Fibroblast of lung (primary cell): ENCODE measurements at regions not wholly inside any gene's neighbourhood (a gene's known extent, or its start where the extent isn't known, plus 50 kb on each side); places are given as distances from the start of the nearest gene placed in this dataset.

Experiments used
- DNase-seq, 2 donors: peaks; one replicate each; pipeline versions ENCODE4 v3.0.0 to v3.0.0-alpha.2; 2010; ENCODE audit warnings: low read depth in 2 of 2
- H2AFZ ChIP-seq: 2 replicates; pipeline ENCODE4 v1.5.1; 2012; ENCODE audit warnings: low read length, control low read depth, inconsistent platforms
- H3K27ac ChIP-seq: 2 replicates; pipeline ENCODE4 v1.5.1; 2011; ENCODE audit warnings: low read length, control low read depth; ENCODE audit not compliant: insufficient read depth
- H3K27me3 ChIP-seq: 2 replicates; pipeline ENCODE4 v1.5.1; 2011; ENCODE audit warnings: mild to moderate bottlenecking, low read length; ENCODE audit not compliant: control insufficient read depth, insufficient read depth
- H3K36me3 ChIP-seq: 2 replicates; pipeline ENCODE4 v1.5.1; 2011; ENCODE audit warnings: low read length; ENCODE audit not compliant: control insufficient read depth, insufficient read depth
- H3K4me1 ChIP-seq: 2 replicates; pipeline ENCODE4 v1.5.1; 2011; ENCODE audit warnings: low read length; ENCODE audit not compliant: control insufficient read depth, insufficient read depth; ENCODE audit errors: extremely low read depth
- H3K4me2 ChIP-seq: 2 replicates; pipeline ENCODE4 v1.5.1; 2011; ENCODE audit warnings: low read length, control low read depth; ENCODE audit not compliant: insufficient read depth; ENCODE audit errors: extremely low read depth
- H3K4me3 ChIP-seq, 4 experiments: fragments of 200-600 bp in 1 of 4; sonication (generic) in 1 of 4; replicated peaks in 1 of 4; 2 replicates each; pipeline ENCODE4 v1.5.1; 2011 to 2016; ENCODE audit warnings: low read length in 4 of 4, low read depth in 3 of 4, mild to moderate bottlenecking in 3 of 4, control low read depth in 2 of 4, inconsistent platforms in 1 of 4, mixed read lengths in 1 of 4; ENCODE audit not compliant: insufficient read depth in 1 of 4; ENCODE audit errors: control extremely low read depth in 1 of 4
- H3K79me2 ChIP-seq: 2 replicates; pipeline ENCODE4 v1.5.1; 2012; ENCODE audit warnings: mild to moderate bottlenecking, low read length, inconsistent platforms; ENCODE audit not compliant: control insufficient read depth, insufficient read depth
- H3K9ac ChIP-seq: 2 replicates; pipeline ENCODE4 v1.5.1; 2011; ENCODE audit warnings: mild to moderate bottlenecking, low read length, control low read depth; ENCODE audit not compliant: insufficient read depth
- H3K9me3 ChIP-seq: 2 replicates; pipeline ENCODE4 v1.5.1; 2012; ENCODE audit warnings: low read depth, low read length; ENCODE audit not compliant: control insufficient read depth, insufficient read depth
- H4K20me1 ChIP-seq: 2 replicates; pipeline ENCODE4 v1.5.1; 2011; ENCODE audit warnings: low read length; ENCODE audit not compliant: control insufficient read depth, insufficient read depth; ENCODE audit errors: extremely low read depth
- CTCF ChIP-seq, 2 donors: IDR thresholded peaks in 1 of 2; conservative IDR thresholded peaks in 1 of 2; 1 replicate in 1 of 2; 2 replicates in 1 of 2; pipeline ENCODE4 v1.5.1; 2011 to 2012; ENCODE audit warnings: low read length in 2 of 2, control low read depth in 1 of 2, inconsistent platforms in 1 of 2, low read depth in 1 of 2, mild to moderate bottlenecking in 1 of 2
- EZH2 ChIP-seq: IDR thresholded peaks from 2 replicates; pipeline ENCODE4 v1.5.1; 2012; ENCODE audit warnings: low read length, control low read depth, mild to moderate bottlenecking; ENCODE audit errors: missing control alignments

- Histone ChIP-seq H3K36me3 (no peaks in the 10 kb centered on the region), H3K4me2 (no peak overlapping the region), H3K27me3 (no peaks in the 10 kb centered on the region), H3K79me2 (no peaks in the 10 kb centered on the region), H3K4me1 (no peaks in the 10 kb centered on the region), H3K4me3 (no peak overlapping the region), H4K20me1 (no peaks in the 10 kb centered on the region), H3K9ac (no peak overlapping the region), H2AFZ (no peak overlapping the region), H3K27ac (no peak overlapping the region), H3K9me3 (no peaks in the 10 kb centered on the region)
- TF ChIP-seq EZH2 (no peak), CTCF (conservative IDR thresholded peaks at IDR 0.05 in 1 of 2, IDR thresholded peaks at IDR 0.05 in 1 of 2; ENCODE audit: low read depth in 1 of 2, low read length in 2 of 2) (no peak)
- no peak for DNase-seq
Observed at GRCh38 chr9:75649060-75649459, 241.4 kb upstream of the PCSK5 start.

GRCh38 chr9:75651709-75652108 lies 238.8 kb upstream of the PCSK5 start:
- H3K9ac ChIP-seq: no peak overlapping the region
- no peaks in the 10 kb centered on the region for H3K9me3 ChIP-seq
- H3K4me3 ChIP-seq: no peak overlapping the region
- H3K4me1 ChIP-seq: no peaks in the 10 kb centered on the region
- H4K20me1 ChIP-seq: no peaks in the 10 kb centered on the region
- no peak overlapping the region for H3K27ac ChIP-seq
- TF ChIP-seq EZH2: no peak
- no peak for TF ChIP-seq CTCF (conservative IDR thresholded peaks at IDR 0.05 in 1 of 2, IDR thresholded peaks at IDR 0.05 in 1 of 2; ENCODE audit: low read depth in 1 of 2, low read length in 2 of 2)
- no peak overlapping the region for H3K4me2 ChIP-seq
- no peaks in the 10 kb centered on the region for H3K79me2 ChIP-seq
- H3K27me3 ChIP-seq: no peaks in the 10 kb centered on the region
- no peak for DNase-seq
- no peak overlapping the region for H2AFZ ChIP-seq
- no peaks in the 10 kb centered on the region for H3K36me3 ChIP-seq

DNA sequence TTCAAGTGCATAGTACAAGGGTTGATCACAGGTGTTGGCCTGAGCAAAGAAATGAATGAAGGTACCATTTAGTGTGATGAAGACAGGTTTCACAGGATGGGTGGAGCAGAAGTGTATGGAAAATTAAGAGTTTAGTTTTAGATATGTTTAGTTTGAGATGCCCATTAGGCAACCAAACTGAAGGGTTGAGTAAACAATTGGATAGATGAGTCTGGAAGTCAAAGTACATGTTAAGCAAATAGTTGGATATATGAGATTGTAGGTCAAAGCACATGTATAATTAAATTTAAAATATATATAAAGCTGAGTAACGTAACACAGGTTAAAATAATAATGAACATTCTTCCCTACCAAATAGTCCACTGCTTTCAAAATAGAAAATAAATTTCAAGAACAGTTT lies 237.1 kb upstream of the PCSK5 start:
- Histone ChIP-seq H3K4me2 (no peak overlapping the region), H3K36me3 (no peaks in the 10 kb centered on the region), H3K4me3 (no peak overlapping the region), H3K27ac (no peak overlapping the region), H3K79me2 (no peaks in the 10 kb centered on the region), H2AFZ (no peak overlapping the region), H3K9me3 (no peaks in the 10 kb centered on the region), H3K4me1 (no peaks in the 10 kb centered on the region), H4K20me1 (no peaks in the 10 kb centered on the region), H3K9ac (no peak overlapping the region), H3K27me3 (no peaks in the 10 kb centered on the region)
- no peak for TF ChIP-seq EZH2
- no peak for TF ChIP-seq CTCF (conservative IDR thresholded peaks at IDR 0.05 in 1 of 2, IDR thresholded peaks at IDR 0.05 in 1 of 2; ENCODE audit: low read depth in 1 of 2, low read length in 2 of 2)
- DNase-seq: no peak
